HG03159 (cell line): ENCODE measurements at regions not wholly inside any gene's neighbourhood (a gene's known extent, or its start where the extent isn't known, plus 50 kb on each side); places are given as distances from the start of the nearest gene placed in this dataset.
"Not testable (repeated sequence)": the region's sequence is repeated elsewhere in the genome, so short reads cannot be mapped to it uniquely, and the experiment has no call there.

Experiments used
- ATAC-seq: cut with Tn5 transposase; IDR thresholded peaks from one replicate; pipeline ENCODE4 v1.9.1; 2021; ENCODE audit warnings: mild to moderate bottlenecking, moderate library complexity; ENCODE audit not compliant: unreplicated experiment

GRCh38 chr5:10018201-10019069, 231.3 kb downstream of the ATPSCKMT start:
- no peak for ATAC-seq

GRCh38 chr5:10017786-10018185, 231.9 kb downstream of the ATPSCKMT start:
- ATAC-seq, result no peak

DNA sequence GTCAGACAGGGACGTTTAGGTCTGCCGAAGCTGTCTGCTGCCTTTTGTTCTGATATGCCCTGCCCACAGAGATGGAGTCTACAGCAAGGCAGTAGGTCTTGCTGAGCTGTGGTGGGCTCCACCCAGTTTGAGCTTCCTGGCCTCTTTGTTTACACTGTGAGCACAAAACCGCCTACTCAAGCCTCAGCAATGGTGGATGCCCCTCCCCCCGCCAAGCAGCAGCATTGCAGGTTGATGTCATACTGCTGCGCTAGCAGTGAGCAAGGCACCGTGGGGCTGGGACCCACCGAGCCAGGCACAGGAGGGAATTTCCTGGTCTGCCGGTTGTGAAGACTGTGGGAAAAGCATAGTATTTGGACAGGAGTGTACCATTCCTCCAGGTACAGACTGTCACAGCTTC, 233.1 kb downstream of the ATPSCKMT start:
- not testable (repeated sequence) for ATAC-seq

GRCh38 chr5:10015681-10016080, 234.0 kb downstream of the ATPSCKMT start:
- ATAC-seq, result not testable (repeated sequence)

- ATAC-seq, result no peak
Observed at GRCh38 chr5:10009802-10010201, 239.9 kb downstream of the ATPSCKMT start.

DNA sequence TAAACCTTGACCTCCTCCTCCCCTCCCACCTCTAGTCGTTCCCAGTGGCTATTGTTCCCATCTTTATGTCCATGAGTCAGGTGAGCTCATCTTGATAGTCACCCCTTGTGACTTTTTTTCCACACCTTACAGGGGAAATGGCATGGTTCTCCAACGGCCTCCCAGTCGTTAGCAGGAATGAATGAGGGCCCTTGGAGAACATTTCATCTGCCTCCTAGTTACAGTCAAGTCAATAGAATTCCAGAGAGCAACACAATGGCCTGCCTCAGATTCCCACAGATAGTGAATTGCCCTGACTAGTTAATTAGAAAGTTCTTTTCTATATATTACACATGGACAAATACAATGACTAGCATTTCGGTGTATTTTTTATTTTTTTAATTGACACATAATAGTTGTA, 262.6 kb downstream of the ATPSCKMT start:
- ATAC-seq, result no peak

DNA sequence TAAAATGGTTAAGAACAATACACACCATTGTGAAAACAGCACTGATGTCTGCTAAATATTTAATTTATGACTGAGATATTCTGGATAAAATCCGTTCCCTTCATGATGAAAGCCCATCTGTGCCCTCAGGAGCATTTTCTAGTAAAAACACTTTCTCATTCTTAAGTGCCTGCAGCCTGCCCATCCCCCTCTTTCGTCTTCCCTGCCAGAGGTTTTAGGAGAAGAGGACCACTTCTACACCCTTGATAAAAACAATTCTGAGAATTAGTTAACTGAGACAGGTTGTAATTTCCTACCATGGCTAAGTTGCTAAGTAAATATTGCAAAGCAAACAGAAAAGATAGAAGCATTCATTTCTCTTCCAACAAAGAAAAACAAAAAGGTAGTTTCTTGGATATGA, 272.6 kb downstream of the ATPSCKMT start:
- no peak for ATAC-seq

- ATAC-seq, result no peak
Observed at GRCh38 chr5:9976621-9977020, 273.1 kb downstream of the ATPSCKMT start.

DNA sequence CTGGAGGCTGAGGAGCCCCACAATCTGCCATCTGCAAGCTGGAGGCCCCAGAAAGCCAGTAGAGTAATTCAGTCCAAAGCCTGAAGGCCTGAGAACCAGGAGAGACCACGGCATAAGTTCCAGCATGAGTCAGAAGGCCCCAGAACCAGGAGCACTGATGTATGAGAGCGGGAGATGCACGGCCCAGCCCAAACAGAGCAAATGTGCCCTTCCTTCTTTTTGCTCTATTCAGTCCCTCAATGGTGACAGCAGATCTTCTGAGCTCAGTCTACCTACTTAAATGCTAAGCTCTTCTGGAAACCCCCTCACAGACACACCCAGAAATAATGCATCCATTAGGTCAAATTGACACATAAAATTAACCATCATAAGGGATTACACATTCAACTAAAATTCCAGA, 277.6 kb downstream of the ATPSCKMT start:
- ATAC-seq, result no peak

- no peak for ATAC-seq
Observed at GRCh38 chr5:9971301-9971700, 278.4 kb downstream of the ATPSCKMT start.

GRCh38 chr5:9958914-9959313, 290.8 kb downstream of the ATPSCKMT start:
- ATAC-seq, result no peak

DNA sequence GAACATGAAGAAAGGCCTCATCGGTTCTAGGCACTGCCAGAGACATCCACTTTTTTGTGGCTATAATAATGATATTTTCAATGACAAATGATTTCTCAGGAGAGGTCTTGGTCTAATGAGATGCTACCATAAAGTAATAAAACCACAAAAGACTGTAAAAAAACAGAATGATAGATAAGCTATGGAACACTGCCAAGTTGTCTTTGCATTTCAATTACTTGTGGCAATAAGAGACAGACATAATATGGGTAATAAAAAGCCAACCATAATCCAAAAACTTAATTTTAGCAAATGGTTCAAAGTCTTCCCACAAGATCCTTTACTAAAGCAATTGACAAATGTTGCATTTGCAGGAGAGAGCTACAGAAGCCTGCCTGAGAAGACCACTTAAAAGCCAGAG, 292.5 kb downstream of the ATPSCKMT start:
- ATAC-seq, result no peak

DNA sequence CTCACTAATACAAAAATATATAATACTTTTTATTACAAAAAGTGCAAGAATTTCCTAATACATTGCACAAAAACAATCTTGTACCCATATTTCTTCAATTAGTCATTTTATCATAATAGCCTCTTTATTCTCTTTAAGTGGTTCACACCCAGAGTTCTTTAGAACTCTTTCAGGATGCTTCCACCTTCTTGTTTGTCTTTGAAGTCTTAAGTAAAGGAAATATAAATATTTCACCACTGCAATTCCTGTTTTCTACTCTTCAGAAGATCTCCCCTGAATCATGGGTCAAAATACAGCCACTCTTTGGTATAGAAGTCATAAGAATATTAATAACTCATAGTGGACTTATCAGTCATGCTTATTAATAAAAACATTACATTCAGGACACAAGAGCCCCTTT, 293.0 kb downstream of the ATPSCKMT start:
- ATAC-seq, result no peak

- no peak for ATAC-seq
Observed at GRCh38 chr5:9955586-9955985, 294.1 kb downstream of the ATPSCKMT start.

- no peak for ATAC-seq
Observed at GRCh38 chr5:9954869-9955268, 294.8 kb downstream of the ATPSCKMT start.

DNA sequence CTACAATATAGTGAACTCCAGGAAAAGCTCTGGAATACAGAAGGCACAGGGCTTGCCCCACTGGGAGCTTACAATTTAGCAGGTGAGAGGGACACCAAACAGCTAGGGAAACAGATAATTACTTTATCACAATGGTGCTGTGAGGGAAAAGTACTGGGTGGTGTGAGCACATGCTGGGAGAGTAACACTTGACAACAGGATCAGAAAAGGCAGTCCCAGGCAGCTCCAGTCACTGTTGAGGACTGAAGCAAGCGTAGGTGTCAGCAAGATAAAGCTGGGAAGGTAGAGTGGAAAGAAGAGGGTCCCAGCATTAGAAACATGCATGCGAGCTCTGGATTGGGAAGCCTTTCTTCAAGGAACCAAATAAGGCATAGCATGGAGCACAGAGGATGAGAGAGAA, 296.0 kb downstream of the ATPSCKMT start:
- no peak for ATAC-seq

GRCh38 chr5:9951865-9952516, 297.7 kb downstream of the ATPSCKMT start:
- ATAC-seq, result no peak

DNA sequence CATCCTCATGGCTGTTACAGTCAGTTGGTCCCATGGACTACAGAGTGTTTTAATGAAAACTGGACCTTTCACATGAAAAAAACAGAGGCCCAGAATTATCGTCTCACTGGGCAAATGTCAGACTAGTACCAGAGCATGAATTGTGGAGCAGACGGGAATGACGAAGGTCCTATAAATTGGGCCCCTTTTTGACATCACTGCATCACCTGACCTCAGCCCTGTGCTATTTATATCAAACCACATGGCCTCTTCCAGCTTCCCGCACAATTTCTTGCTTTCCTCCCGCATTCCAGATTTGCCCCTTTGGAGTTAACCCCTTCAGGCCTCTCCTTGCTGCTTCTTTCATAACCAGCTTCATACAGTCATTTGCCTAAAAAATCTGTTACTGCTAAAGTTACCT, 301.7 kb downstream of the ATPSCKMT start:
- ATAC-seq, result no peak

- ATAC-seq, result no peak
Observed at GRCh38 chr5:9947225-9947714, 302.4 kb downstream of the ATPSCKMT start.

DNA sequence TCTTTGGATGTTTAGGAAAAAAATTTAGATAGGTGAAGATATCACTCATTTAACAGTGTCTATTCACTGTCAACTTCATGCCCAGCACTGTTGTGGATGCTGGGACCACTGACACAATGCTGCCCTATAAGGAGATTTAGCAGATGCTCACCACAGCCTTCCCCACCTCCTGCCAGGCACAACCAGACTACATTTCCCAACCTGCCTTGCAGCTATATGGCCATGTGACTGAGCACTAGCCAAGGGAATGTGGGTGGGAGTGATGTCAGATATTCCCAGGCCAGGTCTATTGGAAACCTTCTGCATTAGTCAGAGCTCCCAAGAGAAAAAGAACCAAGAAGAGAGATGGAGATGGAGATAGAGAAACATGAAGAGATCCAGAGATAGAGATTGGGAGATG, 302.6 kb upstream of the TAS2R1 start:
- ATAC-seq, result no peak

GRCh38 chr5:9930156-9930555, 300.0 kb upstream of the TAS2R1 start:
- ATAC-seq, result no peak

DNA sequence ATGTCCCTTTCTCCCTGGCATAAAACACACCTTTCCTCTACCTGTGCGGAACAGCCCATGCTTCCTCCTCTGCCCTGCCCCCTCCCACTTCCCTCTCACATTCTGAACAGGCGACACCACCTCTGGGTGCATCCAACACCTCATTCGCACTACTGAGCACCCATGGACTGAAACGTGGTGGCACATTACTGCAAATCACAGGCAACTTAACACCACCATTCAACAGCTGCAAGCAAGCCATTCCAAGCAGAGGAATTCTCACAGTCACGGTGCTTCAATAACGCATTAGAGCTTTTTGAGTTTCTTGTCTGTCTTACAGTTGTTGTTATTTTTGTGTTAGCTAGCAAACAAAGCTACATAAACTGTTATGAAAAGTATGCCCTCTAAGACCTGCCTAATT, 298.2 kb upstream of the TAS2R1 start:
- no peak for ATAC-seq
